IMR-90 (cell line): ENCODE measurements at regions not wholly inside any gene's neighbourhood (a gene's known extent, or its start where the extent isn't known, plus 50 kb on each side); places are given as distances from the start of the nearest gene placed in this dataset.

Source experiments
- ATAC-seq: fragments of 200-7000 bp; cut with Tn5 transposase; 2 replicates; pipeline ENCODE4 v1.9.1; 2020; ENCODE audit warnings: low read depth, mild to moderate bottlenecking, moderate library complexity
- BruUV-seq: library from RNA; stranded (reverse); fragments of 400-500 nt; replicated peaks from 2 replicates; lab custom pipeline; 2021; lab: Mats Ljungman, UMichigan
- CTCF ChIA-PET: fragments of 300-600 bp; formaldehyde crosslinking; extraction: SDS; loops from one replicate; lab custom pipeline; 2021; ENCODE audit warnings: antibody characterized with exemption; lab: Yijun Ruan, JAX
- POLR2A ChIA-PET: fragments of 300-600 bp; sonication (Branson Sonifier 250); formaldehyde crosslinking; loops from one replicate; lab custom pipeline; 2022; ENCODE audit warnings: antibody characterized with exemption; ENCODE audit not compliant: unreplicated experiment; lab: Charles Lee
- DNase-seq: peaks from one replicate; pipeline ENCODE4 v3.0.0; 2013
- H2AFZ ChIP-seq: replicated peaks from 2 replicates; pipeline ENCODE3; 2013; ENCODE audit warnings: low read length, mild to moderate bottlenecking; ENCODE audit not compliant: poor library complexity
- H2AK5ac ChIP-seq: 2 replicates; pipeline ENCODE4 v1.6.1; 2013; ENCODE audit warnings: low read depth, low read length, inconsistent platforms
- H2AK9ac ChIP-seq: replicated peaks from 2 replicates; pipeline ENCODE3; 2013; ENCODE audit warnings: mild to moderate bottlenecking, low read depth, low read length, moderate library complexity; ENCODE audit not compliant: poor library complexity
- H2BK120ac ChIP-seq: 2 replicates; pipeline ENCODE4 v1.6.1; 2013; ENCODE audit warnings: low read depth, low read length, inconsistent platforms
- H2BK15ac ChIP-seq: 3 replicates; pipeline ENCODE4 v1.6.1; 2013; ENCODE audit warnings: low read depth, low read length, inconsistent platforms
- H2BK20ac ChIP-seq: 2 replicates; pipeline ENCODE4 v1.6.1; 2013; ENCODE audit warnings: low read depth, mild to moderate bottlenecking, inconsistent platforms, low read length, moderate library complexity
- H2BK5ac ChIP-seq: 2 replicates; pipeline ENCODE4 v1.6.1; 2013; ENCODE audit warnings: mild to moderate bottlenecking, low read depth, low read length, inconsistent platforms; ENCODE audit not compliant: poor library complexity, severe bottlenecking
- H3K14ac ChIP-seq: replicated peaks from 2 replicates; pipeline ENCODE4 v1.6.1; 2013; ENCODE audit warnings: low read depth, low read length, inconsistent platforms
- H3K18ac ChIP-seq: 2 replicates; pipeline ENCODE4 v1.6.1; 2013; ENCODE audit warnings: low read depth, low read length, control low read depth
- H3K23ac ChIP-seq: 2 replicates; pipeline ENCODE4 v1.6.1; 2013; ENCODE audit warnings: low read depth, low read length, inconsistent platforms
- H3K27ac ChIP-seq: 2 replicates; pipeline ENCODE4 v1.5.1; 2013; ENCODE audit warnings: mild to moderate bottlenecking, control low read depth, low read length; ENCODE audit not compliant: insufficient read depth
- H3K27me3 ChIP-seq: 2 replicates; pipeline ENCODE4 v1.6.1; 2013; ENCODE audit warnings: low read length; ENCODE audit not compliant: control insufficient read depth, insufficient read depth
- H3K36me3 ChIP-seq: 2 replicates; pipeline ENCODE4 v1.6.1; 2013; ENCODE audit warnings: low read length, mixed read lengths; ENCODE audit not compliant: control insufficient read depth, insufficient read depth
- H3K4ac ChIP-seq: 2 replicates; pipeline ENCODE4 v1.6.1; 2013; ENCODE audit warnings: low read depth, low read length, inconsistent platforms
- H3K4me1 ChIP-seq: 2 replicates; pipeline ENCODE4 v1.6.1; 2013; ENCODE audit warnings: low read length, mixed read lengths; ENCODE audit not compliant: control insufficient read depth, insufficient read depth
- H3K4me2 ChIP-seq: 2 replicates; pipeline ENCODE4 v1.6.1; 2013; ENCODE audit warnings: low read depth, mild to moderate bottlenecking, control low read depth, low read length, moderate library complexity
- H3K4me3 ChIP-seq: 2 replicates; pipeline ENCODE4 v1.5.1; 2013; ENCODE audit warnings: low read depth, mild to moderate bottlenecking, control low read depth, low read length, moderate library complexity; ENCODE audit not compliant: insufficient read depth
- H3K56ac ChIP-seq: 2 replicates; pipeline ENCODE4 v1.6.1; 2013; ENCODE audit warnings: low read length, inconsistent platforms; ENCODE audit not compliant: insufficient read depth; ENCODE audit errors: extremely low read depth
- H3K79me1 ChIP-seq, 2 experiments: 2 replicates each; pipeline ENCODE4 v1.6.1; 2013; ENCODE audit warnings: low read length in 2 of 2, inconsistent platforms in 1 of 2, low read depth in 1 of 2
- H3K9ac ChIP-seq: 2 replicates; pipeline ENCODE4 v1.6.1; 2013; ENCODE audit warnings: low read depth, low read length, control low read depth
- H3K9me1 ChIP-seq: 2 replicates; pipeline ENCODE4 v1.6.1; 2013; ENCODE audit warnings: low read length, inconsistent platforms; ENCODE audit not compliant: insufficient read depth
- H3K9me3 ChIP-seq: 2 replicates; pipeline ENCODE4 v1.6.1; 2013; ENCODE audit warnings: low read length; ENCODE audit not compliant: control insufficient read depth, insufficient read depth
- H4K20me1 ChIP-seq: 2 replicates; pipeline ENCODE4 v1.6.1; 2013; ENCODE audit warnings: low read length, inconsistent platforms; ENCODE audit not compliant: insufficient read depth
- H4K5ac ChIP-seq: 2 replicates; pipeline ENCODE4 v1.6.1; 2013; ENCODE audit warnings: mild to moderate bottlenecking, low read depth, low read length, control low read depth
- H4K8ac ChIP-seq, 2 experiments: 2 replicates each; pipeline ENCODE4 v1.6.1; 2013; ENCODE audit warnings: low read depth in 2 of 2, low read length in 2 of 2, control low read depth in 1 of 2, inconsistent platforms in 1 of 2
- H4K91ac ChIP-seq: 2 replicates; pipeline ENCODE4 v1.6.1; 2013; ENCODE audit warnings: low read depth, low read length, inconsistent platforms; ENCODE audit not compliant: insufficient read depth
- MAFK ChIP-seq: IDR thresholded peaks from 2 replicates; pipeline ENCODE4 v1.6.1; 2012; ENCODE audit warnings: low read depth, low read length, improper control_type of control experiment
- WGBS, 2 experiments: methylation state at CpG; one replicate each; pipeline versions ENCODE4 v1.1.5 to v1.1.7; 2013; ENCODE audit warnings: missing lambda C conversion rate in 2 of 2; ENCODE audit not compliant: insufficient read length in 1 of 2; ENCODE audit errors: extremely low coverage in 2 of 2; 5-methylcytosine and 5-hydroxymethylcytosine counted together
- dilution Hi-C: fragments of 300-500 bp; cut with HindIII; formaldehyde crosslinking; loops from one replicate; pipeline ENCODE4 v1.14.3; 2018; ENCODE audit warnings: low sequenced_read_pairs; ENCODE audit not compliant: unreplicated experiment
- in situ Hi-C: fragments of 300-500 bp; cut with MboI; formaldehyde crosslinking; loops from 3 replicates; pipeline ENCODE4 v1.14.3; 2019; ENCODE audit warnings: low sequenced_read_pairs, inconsistent platforms, mixed read lengths
- intact Hi-C: fragments of 100-400 bp; cut with micrococcal nuclease; formaldehyde crosslinking; loops from 2 replicates; pipeline ENCODE4 v1.10.0; 2022

DNA sequence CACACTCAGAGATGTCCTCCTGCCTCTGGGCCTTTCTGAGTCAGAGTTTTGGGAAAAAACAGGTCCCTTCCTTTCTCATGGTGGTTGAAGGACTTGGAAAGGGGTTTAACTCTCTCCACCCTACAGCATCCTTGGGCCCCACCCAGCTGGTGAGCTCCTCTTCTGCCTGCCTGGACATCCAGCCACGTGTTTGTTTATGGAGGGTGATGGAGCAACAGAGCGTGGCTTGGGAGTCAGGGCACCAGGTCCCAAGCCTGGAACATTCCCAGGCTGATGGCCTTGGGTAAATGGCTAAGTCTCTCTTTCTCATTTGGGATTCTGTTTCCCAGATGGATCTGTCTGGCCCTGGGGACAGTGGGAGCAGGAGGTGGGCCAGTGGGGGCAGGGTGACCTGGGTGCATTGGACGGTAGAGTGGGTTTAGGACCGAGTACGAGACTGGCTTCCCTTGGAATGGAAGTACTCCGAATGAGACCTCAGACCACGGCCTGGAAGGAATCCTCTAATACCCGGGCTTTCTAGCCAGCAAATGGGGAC lies 141.1 kb upstream of the IRX2 start:
- DNase-seq = no peak
- no peak overlapping the region for H2AK9ac ChIP-seq
- no peak for ATAC-seq
- no peaks in the 10 kb centered on the region for H3K27me3 ChIP-seq
- no peak overlapping the region for H3K23ac ChIP-seq
- H4K91ac ChIP-seq = no peak overlapping the region
- H2BK5ac ChIP-seq = no peak overlapping the region
- ChIA-PET CTCF (no interaction called here), POLR2A (no interaction called here)
- no peak overlapping the region for H2BK120ac ChIP-seq
- H3K9me3 ChIP-seq = peaks cover 54% of the 10 kb centered on the region
- no peak overlapping the region for H3K4me3 ChIP-seq
- H4K8ac ChIP-seq = no peak overlapping the region
- H2AFZ ChIP-seq = no peak overlapping the region
- in situ Hi-C loops (no loop called here), intact Hi-C loops (no loop called here), dilution Hi-C loops (no loop called here)
- H2AK5ac ChIP-seq = no peak overlapping the region
- no peak overlapping the region for H3K27ac ChIP-seq
- no peak overlapping the region for H3K56ac ChIP-seq
- no peaks in the 10 kb centered on the region for H3K4me1 ChIP-seq
- H4K5ac ChIP-seq = no peak overlapping the region
- WGBS, 2 experiments = no CpG with 5 or more reads among the region's 8 CpGs
- no TSS peak for BruUV-seq
- no peak overlapping the region for H3K4ac ChIP-seq
- H3K9me1 ChIP-seq = no peaks in the 10 kb centered on the region
- no peak overlapping the region for H2BK20ac ChIP-seq
- no peak overlapping the region for H3K18ac ChIP-seq
- H3K36me3 ChIP-seq = no peaks in the 10 kb centered on the region
- H2BK15ac ChIP-seq = no peak overlapping the region
- H3K9ac ChIP-seq = no peak overlapping the region
- no peak for TF ChIP-seq MAFK
- H3K4me2 ChIP-seq = no peak overlapping the region
- no peaks in the 10 kb centered on the region for H4K20me1 ChIP-seq
- H3K79me1 ChIP-seq = no peaks in the 10 kb centered on the region
- no peak overlapping the region for H3K14ac ChIP-seq
